Osteocyte (in vitro differentiated cells): ENCODE measurements at regions not wholly inside any gene's neighbourhood (a gene's known extent, or its start where the extent isn't known, plus 50 kb on each side); places are given as distances from the start of the nearest gene placed in this dataset.

Source experiments
- DNase-seq: peaks from one replicate; pipeline ENCODE4 v3.0.0; 2021; ENCODE audit warnings: mixed read lengths; ENCODE audit not compliant: unreplicated experiment; ENCODE audit errors: extremely low spot score
- H3K27ac Mint-ChIP-seq: one replicate; pipeline ENCODE4 v1.8.0; 2021; ENCODE audit warnings: mild to moderate bottlenecking, mixed read lengths; ENCODE audit not compliant: unreplicated experiment
- H3K27me3 Mint-ChIP-seq: one replicate; pipeline ENCODE4 v1.8.0; 2021; ENCODE audit warnings: mixed read lengths; ENCODE audit not compliant: unreplicated experiment
- H3K36me3 Mint-ChIP-seq: one replicate; pipeline ENCODE4 v1.8.0; 2021; ENCODE audit warnings: mixed read lengths; ENCODE audit not compliant: unreplicated experiment
- H3K4me1 Mint-ChIP-seq: one replicate; pipeline ENCODE4 v1.8.0; 2021; ENCODE audit warnings: mixed read lengths; ENCODE audit not compliant: unreplicated experiment
- H3K4me3 Mint-ChIP-seq: one replicate; pipeline ENCODE4 v1.8.0; 2021; ENCODE audit warnings: mild to moderate bottlenecking, moderate library complexity, mixed read lengths; ENCODE audit not compliant: unreplicated experiment
- H3K9me3 Mint-ChIP-seq: one replicate; pipeline ENCODE4 v1.8.0; 2021; ENCODE audit warnings: mixed read lengths; ENCODE audit not compliant: unreplicated experiment
- CTCF ChIP-seq: fragments of 200-600 bp; sonication (generic); IDR thresholded peaks from 2 replicates; pipeline ENCODE4 v1.5.0; 2021; ENCODE audit warnings: antibody characterized with exemption, mild to moderate bottlenecking, moderate library complexity

- no peaks in the 10 kb centered on the region for H3K27me3 Mint-ChIP-seq
- H3K4me1 Mint-ChIP-seq, result no peaks in the 10 kb centered on the region
- H3K9me3 Mint-ChIP-seq, result no peaks in the 10 kb centered on the region
- no peaks in the 10 kb centered on the region for H3K36me3 Mint-ChIP-seq
- TF ChIP-seq CTCF, result no peak
- DNase-seq, result no peak
- H3K27ac Mint-ChIP-seq, result no peak overlapping the region
- H3K4me3 Mint-ChIP-seq, result no peak overlapping the region
Measured at GRCh38 chr5:87671146-87671545, 258.4 kb upstream of the CCNH start.

- no peaks in the 10 kb centered on the region for H3K36me3 Mint-ChIP-seq
- no peaks in the 10 kb centered on the region for H3K27me3 Mint-ChIP-seq
- H3K4me1 Mint-ChIP-seq, result no peaks in the 10 kb centered on the region
- DNase-seq, result no peak
- no peak overlapping the region for H3K4me3 Mint-ChIP-seq
- H3K27ac Mint-ChIP-seq, result no peak overlapping the region
- TF ChIP-seq CTCF, result no peak
- H3K9me3 Mint-ChIP-seq, result no peaks in the 10 kb centered on the region
Measured at GRCh38 chr5:87665166-87665565, 252.4 kb upstream of the CCNH start.

GRCh38 chr5:87661784-87662566 is 249.2 kb upstream of the CCNH start:
- no peaks in the 10 kb centered on the region for H3K27me3 Mint-ChIP-seq
- H3K36me3 Mint-ChIP-seq, result no peaks in the 10 kb centered on the region
- no peaks in the 10 kb centered on the region for H3K4me1 Mint-ChIP-seq
- no peak overlapping the region for H3K4me3 Mint-ChIP-seq
- H3K9me3 Mint-ChIP-seq, result no peaks in the 10 kb centered on the region
- no peak for TF ChIP-seq CTCF
- DNase-seq, result no peak
- H3K27ac Mint-ChIP-seq, result no peak overlapping the region

- no peaks in the 10 kb centered on the region for H3K9me3 Mint-ChIP-seq
- no peaks in the 10 kb centered on the region for H3K36me3 Mint-ChIP-seq
- no peak for TF ChIP-seq CTCF
- H3K4me3 Mint-ChIP-seq, result no peak overlapping the region
- no peak overlapping the region for H3K27ac Mint-ChIP-seq
- H3K27me3 Mint-ChIP-seq, result peaks cover 2% of the 10 kb centered on the region
- DNase-seq, result no peak
- H3K4me1 Mint-ChIP-seq, result no peaks in the 10 kb centered on the region
Measured at GRCh38 chr5:87653242-87653641, 240.5 kb upstream of the CCNH start.

GRCh38 chr5:87650284-87650683 is 237.6 kb upstream of the CCNH start:
- no peak for DNase-seq
- Mint-ChIP-seq H3K4me3 (no peak overlapping the region), H3K27ac (no peak overlapping the region), H3K9me3 (no peaks in the 10 kb centered on the region), H3K36me3 (no peaks in the 10 kb centered on the region), H3K27me3 (peaks cover 2% of the 10 kb centered on the region), H3K4me1 (no peaks in the 10 kb centered on the region)
- TF ChIP-seq CTCF, result no peak
